ENCODE measurements at regions not wholly inside any gene's neighbourhood (a gene's known extent, or its start where the extent isn't known, plus 50 kb on each side); places are given as distances from the start of the nearest gene placed in this dataset.

GRCh38 chr16:77488652-77489051, 53.8 kb upstream of the ADAMTS18 start:
- TF ChIP-seq CTCF (IDR thresholded peaks at IDR 0.05; ENCODE audit: low read depth, low read length) = no peak
- no peak for DNase-seq
- no peaks in the 10 kb centered on the region for H3K36me3 ChIP-seq
- no peaks in the 10 kb centered on the region for H3K9me3 ChIP-seq
- no peak overlapping the region for H3K4me3 ChIP-seq (ENCODE audit: low read depth, low read length)
- H3K4me1 ChIP-seq = no peaks in the 10 kb centered on the region
- H3K27me3 ChIP-seq = no peaks in the 10 kb centered on the region

GRCh38 chr16:77491091-77491490, 56.3 kb upstream of the ADAMTS18 start:
- H3K4me3 ChIP-seq (ENCODE audit: low read depth, low read length) = no peak overlapping the region
- DNase-seq = no peak
- no peaks in the 10 kb centered on the region for H3K27me3 ChIP-seq
- no peak for TF ChIP-seq CTCF (IDR thresholded peaks at IDR 0.05; ENCODE audit: low read depth, low read length)
- H3K9me3 ChIP-seq = no peaks in the 10 kb centered on the region
- H3K36me3 ChIP-seq = no peaks in the 10 kb centered on the region
- H3K4me1 ChIP-seq = no peaks in the 10 kb centered on the region

GRCh38 chr16:77496934-77497333, 62.1 kb upstream of the ADAMTS18 start:
- DNase-seq = no peak
- no peak overlapping the region for H3K4me3 ChIP-seq (ENCODE audit: low read depth, low read length)
- H3K36me3 ChIP-seq = no peaks in the 10 kb centered on the region
- H3K4me1 ChIP-seq = no peaks in the 10 kb centered on the region
- no peaks in the 10 kb centered on the region for H3K9me3 ChIP-seq
- TF ChIP-seq CTCF (IDR thresholded peaks at IDR 0.05; ENCODE audit: low read depth, low read length) = no peak
- no peaks in the 10 kb centered on the region for H3K27me3 ChIP-seq

GRCh38 chr16:77499373-77500285, 64.8 kb upstream of the ADAMTS18 start:
- no peak for TF ChIP-seq CTCF (IDR thresholded peaks at IDR 0.05; ENCODE audit: low read depth, low read length)
- H3K9me3 ChIP-seq = no peaks in the 10 kb centered on the region
- H3K4me1 ChIP-seq = no peaks in the 10 kb centered on the region
- no peaks in the 10 kb centered on the region for H3K36me3 ChIP-seq
- no peaks in the 10 kb centered on the region for H3K27me3 ChIP-seq
- no peak overlapping the region for H3K4me3 ChIP-seq (ENCODE audit: low read depth, low read length)
- no peak for DNase-seq

DNA sequence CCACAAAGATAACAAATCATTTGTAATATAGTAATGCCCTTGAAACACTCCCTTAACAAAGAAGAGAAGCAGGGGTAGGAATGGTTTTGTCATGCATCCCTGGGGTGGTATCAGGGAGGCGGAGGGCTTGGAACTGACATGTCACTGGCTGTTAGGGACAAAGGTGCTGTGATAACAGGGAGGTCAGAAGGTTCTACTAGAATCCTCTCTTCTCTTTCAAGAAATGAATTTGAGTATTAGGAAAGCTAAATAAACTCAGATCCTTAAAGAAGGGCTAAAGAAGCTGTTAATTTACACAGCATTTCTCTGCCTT, 65.4 kb upstream of the ADAMTS18 start:
- Histone ChIP-seq H3K9me3 (no peaks in the 10 kb centered on the region), H3K27me3 (no peaks in the 10 kb centered on the region), H3K36me3 (no peaks in the 10 kb centered on the region), H3K4me3 (ENCODE audit: low read depth, low read length) (no peak overlapping the region), H3K4me1 (no peaks in the 10 kb centered on the region)
- no peak for DNase-seq
- no peak for TF ChIP-seq CTCF (IDR thresholded peaks at IDR 0.05; ENCODE audit: low read depth, low read length)

DNA sequence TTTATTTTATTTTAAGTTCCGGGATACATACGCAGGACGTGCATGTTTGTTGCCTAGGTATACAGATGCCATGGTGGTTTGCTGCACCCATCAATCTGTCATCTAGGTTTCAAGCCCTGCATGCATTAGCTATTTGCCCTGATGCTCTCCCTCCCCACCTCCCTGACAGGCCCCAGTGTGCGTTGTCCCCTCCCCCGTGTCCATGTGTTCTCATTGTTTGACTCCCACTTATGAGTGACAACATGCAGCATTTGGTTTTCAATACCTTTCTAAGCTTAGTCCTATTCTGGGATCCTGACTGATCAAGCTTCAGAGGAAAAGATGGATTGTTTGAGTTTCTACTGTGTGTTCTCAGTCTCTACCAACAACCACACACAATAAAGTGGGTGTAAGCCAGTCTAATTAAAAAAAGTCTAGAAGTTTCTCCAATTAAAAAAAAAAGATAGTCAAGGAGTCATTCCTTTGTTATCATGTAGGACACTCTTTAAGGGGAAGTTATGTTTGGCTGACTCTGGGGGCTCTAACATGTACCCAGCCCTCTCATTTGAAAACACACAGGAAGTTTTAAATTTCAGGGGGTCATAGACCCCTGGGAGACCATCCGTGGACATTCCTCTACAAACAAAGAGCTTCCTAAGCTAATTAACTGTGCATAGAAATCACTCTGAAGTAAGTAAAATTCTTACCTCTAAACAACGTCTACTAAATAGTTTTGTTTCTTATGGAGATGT, 66.3 kb upstream of the ADAMTS18 start:
- Histone ChIP-seq H3K4me3 (ENCODE audit: low read depth, low read length) (no peak overlapping the region), H3K36me3 (no peaks in the 10 kb centered on the region), H3K9me3 (no peaks in the 10 kb centered on the region), H3K27me3 (no peaks in the 10 kb centered on the region), H3K4me1 (no peaks in the 10 kb centered on the region)
- TF ChIP-seq CTCF (IDR thresholded peaks at IDR 0.05; ENCODE audit: low read depth, low read length) = no peak
- DNase-seq = no peak
